ENCODE measurements at regions not wholly inside any gene's neighbourhood (a gene's known extent, or its start where the extent isn't known, plus 50 kb on each side); places are given as distances from the start of the nearest gene placed in this dataset.

- H3K4me1 Mint-ChIP-seq, result no peaks in the 10 kb centered on the region
- H3K9me3 Mint-ChIP-seq, result peaks cover 3% of the 10 kb centered on the region
- H3K27me3 Mint-ChIP-seq (ENCODE audit: low read depth), result no peaks in the 10 kb centered on the region
- H3K36me3 Mint-ChIP-seq (ENCODE audit: low read depth), result peaks cover 3% of the 10 kb centered on the region
- H3K27ac Mint-ChIP-seq (ENCODE audit: unreplicated experiment), result no peak overlapping the region
- no peak for DNase-seq (ENCODE audit: low read depth, low spot score)
- TF ChIP-seq CTCF (conservative IDR thresholded peaks at IDR 0.05), result no peak
- no peak overlapping the region for H3K4me3 Mint-ChIP-seq
These were observed 761.4 kb downstream of the DCDC2C start for GRCh38 chr2:4464634-4465266.

GRCh38 chr2:4465671-4466070, 762.3 kb downstream of the DCDC2C start:
- no peak for DNase-seq (ENCODE audit: low read depth, low spot score)
- TF ChIP-seq CTCF (conservative IDR thresholded peaks at IDR 0.05), result no peak
- Mint-ChIP-seq H3K4me1 (no peaks in the 10 kb centered on the region), H3K27me3 (ENCODE audit: low read depth) (no peaks in the 10 kb centered on the region), H3K27ac (ENCODE audit: unreplicated experiment) (no peak overlapping the region), H3K36me3 (ENCODE audit: low read depth) (peaks cover 3% of the 10 kb centered on the region), H3K9me3 (peaks cover 3% of the 10 kb centered on the region), H3K4me3 (no peak overlapping the region)

- TF ChIP-seq CTCF (conservative IDR thresholded peaks at IDR 0.05), result no peak
- no peaks in the 10 kb centered on the region for H3K27me3 Mint-ChIP-seq (ENCODE audit: low read depth)
- no peaks in the 10 kb centered on the region for H3K4me1 Mint-ChIP-seq
- peaks cover 10% of the 10 kb centered on the region for H3K9me3 Mint-ChIP-seq
- no peak for DNase-seq (ENCODE audit: low read depth, low spot score)
- H3K27ac Mint-ChIP-seq (ENCODE audit: unreplicated experiment), result no peak overlapping the region
- peaks cover 3% of the 10 kb centered on the region for H3K36me3 Mint-ChIP-seq (ENCODE audit: low read depth)
- H3K4me3 Mint-ChIP-seq, result no peak overlapping the region
These were observed 772.2 kb downstream of the DCDC2C start for GRCh38 chr2:4475618-4476017.

- Mint-ChIP-seq H3K9me3 (peaks cover 10% of the 10 kb centered on the region), H3K4me3 (no peak overlapping the region), H3K27ac (ENCODE audit: unreplicated experiment) (no peak overlapping the region), H3K4me1 (no peaks in the 10 kb centered on the region), H3K36me3 (ENCODE audit: low read depth) (peaks cover 13% of the 10 kb centered on the region), H3K27me3 (ENCODE audit: low read depth) (no peaks in the 10 kb centered on the region)
- DNase-seq (ENCODE audit: low read depth, low spot score), result no peak
- TF ChIP-seq CTCF (conservative IDR thresholded peaks at IDR 0.05), result no peak
These were observed 779.7 kb downstream of the DCDC2C start for GRCh38 chr2:4483050-4483449.

- H3K9me3 Mint-ChIP-seq, result peaks cover 10% of the 10 kb centered on the region
- H3K27me3 Mint-ChIP-seq (ENCODE audit: low read depth), result no peaks in the 10 kb centered on the region
- DNase-seq (ENCODE audit: low read depth, low spot score), result no peak
- peaks cover 13% of the 10 kb centered on the region for H3K36me3 Mint-ChIP-seq (ENCODE audit: low read depth)
- no peak overlapping the region for H3K4me3 Mint-ChIP-seq
- no peak overlapping the region for H3K27ac Mint-ChIP-seq (ENCODE audit: unreplicated experiment)
- H3K4me1 Mint-ChIP-seq, result no peaks in the 10 kb centered on the region
- no peak for TF ChIP-seq CTCF (conservative IDR thresholded peaks at IDR 0.05)
These were observed 783.6 kb downstream of the DCDC2C start for GRCh38 chr2:4486971-4487370.

Data from neural crest cell (in vitro differentiated cells).